DOHH2 (cell line): ENCODE measurements at regions not wholly inside any gene's neighbourhood (a gene's known extent, or its start where the extent isn't known, plus 50 kb on each side); places are given as distances from the start of the nearest gene placed in this dataset.

Experiments
- CTCF ChIP-seq: fragments of 200-600 bp; sonication (generic); IDR thresholded peaks from one replicate; pipeline ENCODE4 v1.5.1; 2014; ENCODE audit warnings: antibody characterized with exemption, mild to moderate bottlenecking, low read depth, low read length; ENCODE audit not compliant: poor library complexity, severe bottlenecking
- EZH2phosphoT487 ChIP-seq: fragments of 200-600 bp; sonication (generic); IDR thresholded peaks from 2 replicates; pipeline ENCODE4 v1.6.1; 2017; ENCODE audit warnings: borderline replicate concordance, mild to moderate bottlenecking, antibody characterized with exemption, low read length, moderate library complexity, mixed read lengths

- no peak for TF ChIP-seq CTCF
- no peak for TF ChIP-seq EZH2phosphoT487
Observed at GRCh38 chr6:133136177-133136880, 104.8 kb upstream of the EYA4 start.
